ENCODE measurements at regions not wholly inside any gene's neighbourhood (a gene's known extent, or its start where the extent isn't known, plus 50 kb on each side); places are given as distances from the start of the nearest gene placed in this dataset.
"Not testable (repeated sequence)": the region's sequence is repeated elsewhere in the genome, so short reads cannot be mapped to it uniquely, and the experiment has no call there.

DNA sequence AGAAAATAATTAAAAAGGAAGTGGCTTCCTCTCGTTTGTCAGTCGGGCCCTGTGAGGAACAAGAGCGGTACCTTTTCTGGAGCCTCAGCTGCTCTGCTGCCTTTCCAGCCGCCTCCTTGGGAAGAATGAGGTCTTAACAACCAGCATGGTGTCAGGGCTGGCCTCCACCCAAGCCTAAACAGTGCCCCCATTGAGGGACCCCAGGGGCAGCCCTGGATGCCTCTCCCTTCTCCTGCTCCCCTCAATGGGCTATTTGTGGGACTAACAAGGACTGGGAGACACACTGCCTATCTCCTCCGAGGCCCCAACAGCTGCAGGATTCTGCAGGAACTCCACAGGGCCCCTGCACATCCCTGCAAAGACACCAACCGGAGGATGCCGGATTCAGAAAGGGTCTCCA lies 155.4 kb upstream of the MAP3K1 start:
- DNase-seq (ENCODE audit: low read depth): no peak

DNA sequence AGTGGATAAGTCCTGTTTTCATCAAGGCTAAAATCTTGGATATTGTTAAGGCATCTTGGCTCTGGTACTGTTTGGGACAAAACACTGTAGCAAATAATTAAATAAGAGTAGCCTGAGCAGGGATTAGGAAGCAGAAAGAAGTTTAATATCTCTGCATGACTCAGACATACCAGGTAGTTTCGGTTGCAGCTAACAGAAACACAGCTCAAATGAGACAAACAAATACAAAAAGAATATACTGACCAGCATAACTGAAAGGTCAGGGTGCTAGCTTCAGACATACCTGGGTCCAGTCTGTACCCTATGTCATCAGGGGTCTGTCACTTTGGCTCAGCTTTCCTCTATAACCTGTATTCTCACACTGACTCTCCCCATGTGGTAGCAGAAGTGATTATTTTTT lies 156.4 kb upstream of the MAP3K1 start:
- no peak for DNase-seq (ENCODE audit: low read depth)

DNA sequence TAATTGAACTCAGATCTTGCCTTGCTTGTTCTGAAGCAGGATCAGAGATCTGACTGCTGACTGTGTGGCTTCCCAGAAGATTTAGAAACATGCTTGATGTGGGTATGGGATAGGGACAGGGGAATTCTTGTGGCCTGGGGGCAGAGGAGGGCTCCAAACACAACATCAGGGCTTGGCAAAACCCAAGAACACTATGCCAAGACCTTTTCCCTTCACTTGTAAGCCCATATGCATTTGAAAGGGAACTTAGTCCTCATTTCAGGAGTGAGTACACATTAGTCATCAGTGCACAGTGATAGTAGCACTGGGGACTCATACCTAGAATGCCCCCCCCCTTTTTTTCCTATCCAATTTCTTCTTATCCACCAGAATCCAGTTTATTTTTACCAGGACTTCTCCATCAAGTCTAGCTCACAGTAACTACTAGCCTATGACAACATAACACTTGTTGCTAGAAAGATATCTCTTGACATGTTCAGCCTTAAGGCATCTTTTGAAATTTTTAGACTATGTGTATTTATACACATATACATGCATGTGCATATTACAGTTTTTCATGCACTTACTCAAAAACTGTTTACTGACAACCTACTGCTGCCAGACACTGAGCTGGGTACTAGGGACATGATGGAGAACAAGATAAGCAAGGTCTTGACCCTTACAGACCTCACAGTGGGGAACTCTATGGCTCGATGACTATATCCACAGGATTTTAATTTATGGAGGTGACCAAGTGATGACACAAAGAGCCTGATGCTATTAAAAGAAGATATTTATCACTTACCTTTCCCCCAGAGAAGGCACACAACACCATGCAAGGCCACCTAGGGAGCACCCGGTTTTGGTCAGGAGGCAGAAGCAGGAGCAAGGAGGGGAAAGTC lies 158.3 kb upstream of the MAP3K1 start:
- no peak for DNase-seq (ENCODE audit: low read depth)

DNA sequence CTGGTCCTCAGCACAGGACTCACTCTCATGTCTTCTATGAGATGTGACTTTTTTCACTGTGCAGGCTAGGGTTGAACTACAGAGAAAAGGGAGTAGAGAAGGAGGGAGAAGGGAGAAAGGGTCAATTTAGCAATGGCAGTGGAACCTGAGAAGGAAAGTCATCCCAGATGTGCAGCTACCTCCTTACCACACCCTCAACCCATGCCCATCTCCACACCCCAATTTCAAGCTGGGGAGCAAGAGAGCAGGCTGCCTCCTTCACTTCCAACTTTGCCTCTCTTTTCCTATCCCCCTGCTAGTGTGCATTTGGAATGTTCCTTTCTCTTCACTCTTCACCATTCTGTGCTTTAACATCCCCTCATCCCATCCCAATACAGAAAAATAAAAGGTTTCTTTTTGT lies 163.5 kb upstream of the MAP3K1 start:
- DNase-seq (ENCODE audit: low read depth): no peak

DNA sequence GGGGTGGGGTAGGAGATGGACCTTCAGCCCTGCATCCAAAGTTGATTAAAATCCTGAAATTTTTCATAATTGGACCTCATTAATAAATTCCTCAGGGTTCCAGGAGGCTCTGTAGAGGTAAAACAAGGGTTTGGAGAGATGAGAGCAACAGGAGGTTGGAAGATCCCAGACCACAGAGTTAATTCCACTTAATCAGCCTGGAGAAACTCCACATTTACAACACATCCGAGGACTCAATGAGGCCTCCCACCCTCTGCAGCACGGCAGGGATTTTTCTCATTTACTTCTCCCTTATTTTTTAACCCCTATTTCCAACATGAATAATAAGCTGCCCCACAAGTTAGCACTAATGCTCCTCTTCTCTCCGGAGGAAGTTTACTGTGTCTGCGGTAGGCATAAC lies 165.0 kb upstream of the MAP3K1 start:
- DNase-seq (ENCODE audit: low read depth): no peak

DNA sequence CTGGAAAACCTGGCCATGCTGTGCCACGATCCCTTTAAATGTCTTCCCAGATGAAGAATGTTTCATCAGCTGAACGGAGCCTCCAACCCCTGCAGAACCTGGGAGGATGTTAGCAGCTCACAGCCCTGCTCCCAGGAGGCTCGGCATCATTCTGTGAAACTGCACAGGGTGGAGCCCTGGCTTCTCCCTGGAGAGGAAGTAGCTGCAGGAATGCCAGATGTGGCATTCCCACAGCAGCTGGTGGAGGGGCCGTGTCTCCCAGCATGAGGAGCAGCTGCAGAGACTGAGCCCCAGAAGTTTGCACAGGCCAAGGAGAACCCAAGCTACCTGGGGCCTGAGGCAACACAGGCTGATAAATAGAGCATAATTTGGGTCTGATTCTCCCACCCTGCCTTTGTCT lies 165.8 kb upstream of the MAP3K1 start:
- DNase-seq (ENCODE audit: low read depth): no peak

DNA sequence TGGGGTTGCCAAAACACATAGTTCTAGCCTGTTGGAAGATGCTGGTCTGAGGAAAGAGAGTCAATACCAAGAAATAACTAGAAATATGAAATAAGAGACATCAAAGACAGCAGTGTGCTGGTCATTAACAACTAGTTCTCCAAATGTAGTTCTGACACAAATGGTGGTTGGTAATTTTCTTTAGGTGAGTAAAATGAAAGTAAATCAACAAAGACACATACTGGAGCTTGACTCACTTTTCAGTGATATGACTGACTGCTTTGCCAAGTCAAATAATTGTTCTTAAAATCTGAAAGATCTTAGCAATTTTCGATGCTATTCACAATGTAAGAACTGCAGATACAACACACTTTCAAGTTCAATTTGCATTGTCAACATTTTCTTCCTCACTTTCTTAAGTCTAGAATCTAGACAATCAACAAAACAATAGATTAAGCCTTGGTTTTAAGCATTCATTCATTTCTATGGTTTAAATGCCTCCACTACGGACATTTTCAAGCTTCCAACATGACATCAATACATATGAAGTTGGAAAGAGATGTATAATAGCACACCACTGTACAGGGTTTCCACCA lies 166.8 kb upstream of the MAP3K1 start:
- no peak for DNase-seq (ENCODE audit: low read depth)

DNA sequence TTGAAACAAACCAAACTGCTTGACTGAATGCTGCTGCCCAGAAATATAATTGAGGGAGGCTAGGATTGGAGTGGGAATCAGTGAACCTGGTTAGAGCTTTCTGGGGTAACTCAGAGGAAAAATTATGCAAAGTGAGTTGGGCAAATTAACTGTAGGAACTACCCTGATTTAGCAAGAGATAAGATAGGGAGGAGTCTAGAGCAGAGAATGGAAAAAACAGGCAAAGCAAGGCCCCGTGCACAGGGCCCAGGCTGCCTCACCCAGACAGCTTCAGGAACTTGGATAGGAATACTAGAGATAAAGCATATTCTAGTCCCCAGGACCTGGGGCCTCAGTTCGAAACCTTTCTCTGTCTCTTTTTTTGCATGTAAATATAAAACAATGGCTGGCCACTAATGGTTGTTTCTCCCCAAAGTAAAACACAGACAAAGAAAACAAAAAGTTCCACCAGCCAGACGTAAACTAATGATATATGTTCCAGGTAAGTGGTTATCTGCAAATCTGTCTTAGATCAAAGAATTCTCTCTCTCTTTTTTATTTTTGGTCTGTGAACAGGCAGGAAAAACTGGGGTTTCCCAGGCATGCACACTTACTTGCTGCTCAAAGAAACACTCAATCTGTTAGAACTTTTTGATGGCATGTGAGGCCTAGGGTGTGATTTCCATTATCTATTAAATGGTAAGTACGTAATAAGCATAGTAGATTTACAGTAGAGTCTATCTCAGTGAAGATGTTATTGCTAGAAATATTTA lies 168.1 kb upstream of the MAP3K1 start:
- DNase-seq (ENCODE audit: low read depth): no peak

DNA sequence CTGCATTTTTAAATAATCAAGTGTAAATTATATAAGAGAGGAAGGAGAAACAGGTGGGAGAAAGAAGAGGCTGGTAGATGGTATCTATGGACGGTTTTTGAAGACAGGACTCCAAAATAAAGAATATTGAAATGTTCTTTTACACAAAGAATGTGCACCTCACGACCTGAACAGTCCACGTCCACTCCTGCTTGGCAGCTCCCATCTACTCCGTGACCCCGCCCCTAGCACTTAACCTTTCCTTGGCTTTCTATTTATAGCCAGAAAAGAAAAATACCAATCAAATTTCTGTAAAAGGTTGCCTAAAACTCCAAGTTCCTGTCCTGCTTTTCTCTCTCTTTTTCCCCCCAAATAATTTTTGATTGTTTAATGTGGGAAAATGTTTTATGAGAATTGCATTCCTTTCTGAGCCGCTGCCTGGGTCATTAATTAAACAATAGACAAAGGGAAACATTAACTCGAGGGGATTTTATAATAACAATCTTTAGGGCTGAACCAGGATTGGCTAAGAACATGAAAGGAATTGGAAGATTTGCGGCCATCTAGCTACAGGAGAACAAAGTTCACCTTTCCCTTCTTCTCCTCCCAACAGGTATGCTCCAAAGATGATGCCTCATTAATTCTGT lies 173.6 kb upstream of the MAP3K1 start:
- DNase-seq (ENCODE audit: low read depth): no peak

DNA sequence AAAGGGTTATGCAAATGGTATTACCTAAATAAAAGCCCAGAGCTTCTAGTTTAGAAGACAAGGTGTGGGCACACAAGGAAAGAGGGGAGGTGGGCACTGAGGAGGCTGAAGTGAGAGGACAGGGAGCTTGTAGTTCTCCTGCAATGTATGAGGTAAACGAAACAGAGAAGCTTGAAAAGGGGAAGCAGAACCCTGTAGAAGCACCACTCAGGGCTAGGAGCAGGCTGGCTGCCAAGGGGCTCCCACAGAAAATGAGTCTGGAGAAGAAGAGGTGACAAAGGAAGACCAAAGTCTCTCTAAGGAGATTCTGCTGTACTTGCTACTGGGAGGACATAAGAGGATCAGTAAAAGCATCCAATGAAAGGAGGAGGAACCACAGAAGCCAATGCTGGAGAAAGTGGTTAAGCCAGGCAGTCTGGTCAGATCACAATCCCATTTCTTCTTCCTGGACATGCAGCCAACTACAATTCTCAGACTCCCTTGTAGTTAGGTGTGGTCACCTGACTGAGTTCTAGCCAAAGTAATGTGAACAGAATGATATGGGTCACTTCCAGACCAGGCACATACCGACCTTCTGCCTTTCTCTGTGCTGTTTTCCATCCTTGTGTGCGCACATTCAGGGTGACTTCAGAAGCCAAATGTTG lies 174.5 kb upstream of the MAP3K1 start:
- no peak for DNase-seq (ENCODE audit: low read depth)

DNA sequence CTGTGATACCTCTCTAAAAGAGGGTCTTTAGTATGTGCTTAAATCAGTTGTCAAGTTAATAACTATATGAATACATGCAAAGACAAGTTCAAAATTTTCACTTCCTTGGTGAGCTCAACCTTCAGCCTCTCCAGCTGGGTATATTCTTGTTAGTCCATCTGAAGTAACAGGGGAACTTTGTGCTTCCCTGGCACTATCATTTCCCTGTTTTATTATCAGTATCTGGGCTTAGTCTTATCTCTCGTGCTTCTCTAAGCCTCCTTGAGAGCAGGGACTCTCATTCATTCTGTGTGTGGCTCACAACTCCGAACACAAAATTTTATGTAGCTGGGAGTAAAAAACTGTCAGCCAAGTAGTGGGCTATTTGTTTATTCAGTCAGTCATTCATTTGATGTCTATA lies 175.9 kb upstream of the MAP3K1 start:
- no peak for DNase-seq (ENCODE audit: low read depth)

DNA sequence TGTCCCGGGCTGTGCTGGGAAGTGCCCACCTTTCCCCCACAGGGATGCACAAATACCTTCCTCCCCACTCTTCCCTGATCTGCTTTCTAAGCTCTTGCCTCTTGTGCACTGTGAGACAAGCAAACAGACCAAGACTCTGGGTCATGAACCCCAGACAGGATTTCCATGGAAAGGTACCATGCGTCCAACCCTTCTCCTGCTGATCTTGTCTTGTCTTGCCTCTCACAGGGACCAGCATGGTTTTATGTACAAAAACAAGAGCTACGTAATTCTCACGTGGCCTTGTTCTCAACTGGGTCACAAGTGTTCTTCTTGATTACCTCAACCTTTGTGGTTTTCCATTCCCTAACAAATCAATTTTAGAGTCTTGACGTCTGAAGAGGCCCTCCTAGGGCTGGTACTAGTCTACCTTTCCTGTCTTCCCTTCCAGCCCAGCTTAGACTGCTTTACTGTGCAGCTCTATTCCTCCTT lies 176.5 kb upstream of the MAP3K1 start:
- DNase-seq (ENCODE audit: low read depth): no peak

DNA sequence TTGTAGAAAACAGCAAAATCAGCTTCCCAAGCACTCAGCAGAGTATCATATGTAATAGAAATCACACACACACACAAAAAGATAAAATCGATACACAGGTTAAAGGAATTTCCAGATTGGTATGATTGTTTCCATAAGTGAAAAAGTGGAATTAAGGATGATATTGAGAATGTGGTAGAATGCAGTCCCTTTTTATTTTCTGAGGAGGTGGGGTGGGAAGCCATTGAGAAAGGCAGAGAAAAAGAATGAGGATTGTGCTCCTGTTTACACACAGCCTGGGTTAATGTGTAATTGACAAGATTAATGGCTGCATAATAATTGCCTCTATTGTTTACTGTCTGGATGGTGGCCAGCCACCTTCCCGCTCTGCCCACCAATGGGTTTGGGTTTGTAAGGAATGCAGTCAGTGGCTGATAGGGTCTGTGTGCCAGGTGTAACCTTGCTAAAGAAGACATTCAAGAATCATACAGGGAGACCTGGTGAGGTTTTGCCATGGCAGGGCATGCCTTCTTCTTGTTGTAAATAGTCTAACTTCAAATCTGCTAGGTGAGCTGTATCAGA lies 177.2 kb upstream of the MAP3K1 start:
- no peak for DNase-seq (ENCODE audit: low read depth)

DNA sequence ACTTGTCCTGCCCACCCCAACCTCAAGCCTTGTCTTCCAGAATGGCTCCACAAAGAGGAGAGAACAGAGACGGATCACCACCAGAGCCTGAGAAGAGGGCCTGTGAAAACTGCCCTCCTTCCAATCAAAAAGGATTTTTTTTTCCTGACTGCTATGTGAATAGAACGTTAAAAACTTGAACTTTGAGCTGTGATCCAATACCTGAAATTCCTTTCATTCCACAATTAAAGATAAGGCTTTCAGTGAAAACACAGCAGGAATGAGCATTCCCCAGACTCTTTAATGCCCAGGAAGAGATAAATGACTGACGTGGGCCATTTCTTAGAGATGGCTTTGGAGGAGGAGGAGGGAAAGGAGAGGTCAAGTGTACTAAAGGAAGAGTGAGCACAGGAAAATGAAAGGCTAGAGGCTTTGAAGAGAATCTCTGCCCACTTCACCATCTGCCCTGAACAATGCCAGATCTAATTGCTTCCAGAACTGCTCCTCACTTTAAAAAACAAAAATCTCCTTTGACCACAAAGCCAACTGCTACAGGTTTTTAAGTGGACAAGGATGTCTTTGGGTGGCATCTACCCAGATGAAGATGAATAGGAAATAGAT lies 177.9 kb upstream of the MAP3K1 start:
- no peak for DNase-seq (ENCODE audit: low read depth)

DNA sequence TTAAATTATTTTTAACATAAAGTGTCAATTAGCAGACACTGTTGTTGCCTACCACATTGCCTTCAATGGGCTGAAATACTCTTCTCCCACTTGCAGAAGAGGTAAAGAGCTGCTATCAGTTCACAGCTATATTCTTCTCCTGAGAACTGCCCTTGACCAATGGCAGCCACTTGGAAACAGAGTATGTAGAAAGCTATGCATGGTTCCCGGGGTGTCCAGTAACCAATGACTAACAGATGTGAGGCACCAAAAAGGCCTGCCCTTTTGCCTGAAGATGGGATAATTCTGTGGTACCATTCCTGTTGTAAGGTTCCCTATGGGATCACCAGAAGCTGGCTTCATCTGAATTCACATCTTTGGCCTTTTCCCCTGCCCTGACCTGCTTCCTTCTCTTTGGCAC lies 181.4 kb upstream of the MAP3K1 start:
- DNase-seq (ENCODE audit: low read depth): no peak

DNA sequence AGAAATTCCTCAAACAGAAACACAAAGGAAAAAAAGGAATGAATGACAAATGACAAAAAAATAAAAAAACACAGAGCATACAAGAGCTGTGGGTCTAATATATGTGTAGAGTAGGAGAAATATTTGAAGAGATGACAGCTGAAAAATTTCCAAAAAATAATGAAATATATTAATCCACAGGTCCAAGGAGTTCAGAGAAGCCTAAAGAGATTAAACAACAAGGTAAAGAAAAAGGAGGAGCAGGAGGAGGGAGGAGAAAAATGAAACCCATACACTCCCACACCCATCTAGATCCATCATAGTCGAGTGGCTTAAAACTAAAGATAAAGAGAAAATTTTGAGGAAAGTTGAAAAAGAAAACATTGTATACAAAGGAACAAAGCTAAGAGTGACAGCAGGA lies 182.4 kb upstream of the MAP3K1 start:
- no peak for DNase-seq (ENCODE audit: low read depth)

DNA sequence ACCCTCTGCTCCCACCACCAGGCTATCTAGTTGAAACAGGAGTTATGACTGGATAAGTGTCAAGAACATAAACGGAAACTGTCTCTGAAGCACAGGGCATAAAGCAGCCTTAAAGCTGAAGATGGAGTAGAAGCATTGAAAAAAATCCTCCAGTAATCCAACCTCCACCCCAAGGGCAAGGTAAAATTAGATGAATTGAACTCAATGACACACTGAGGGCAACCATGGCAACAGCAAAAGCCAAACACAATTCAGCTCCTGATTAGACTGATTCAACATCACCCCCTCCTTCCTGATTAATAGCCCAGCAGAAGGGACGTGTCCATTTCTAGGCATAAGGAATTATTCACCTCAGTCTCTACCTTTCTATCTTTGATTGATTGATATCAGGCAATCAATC lies 183.2 kb upstream of the MAP3K1 start:
- no peak for DNase-seq (ENCODE audit: low read depth)

DNA sequence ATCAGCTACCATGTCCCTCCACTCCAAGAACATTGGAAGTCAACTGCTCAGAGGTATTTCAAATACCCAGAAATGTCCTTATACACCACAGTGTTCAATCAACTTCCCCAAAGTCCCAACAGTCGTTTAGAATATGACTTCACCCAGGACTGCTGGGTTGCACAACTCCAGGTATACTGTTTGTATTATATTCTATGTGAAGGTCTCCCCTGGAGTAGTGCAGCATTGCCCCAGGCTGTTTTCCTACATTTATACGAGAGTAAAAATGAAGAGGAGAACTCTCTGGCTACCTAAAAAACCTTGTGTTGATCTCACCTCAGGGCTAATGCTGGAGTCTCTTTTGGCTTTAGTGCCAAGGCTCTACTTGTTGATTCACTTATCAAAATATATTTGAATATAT lies 183.6 kb upstream of the MAP3K1 start:
- DNase-seq (ENCODE audit: low read depth): no peak

DNA sequence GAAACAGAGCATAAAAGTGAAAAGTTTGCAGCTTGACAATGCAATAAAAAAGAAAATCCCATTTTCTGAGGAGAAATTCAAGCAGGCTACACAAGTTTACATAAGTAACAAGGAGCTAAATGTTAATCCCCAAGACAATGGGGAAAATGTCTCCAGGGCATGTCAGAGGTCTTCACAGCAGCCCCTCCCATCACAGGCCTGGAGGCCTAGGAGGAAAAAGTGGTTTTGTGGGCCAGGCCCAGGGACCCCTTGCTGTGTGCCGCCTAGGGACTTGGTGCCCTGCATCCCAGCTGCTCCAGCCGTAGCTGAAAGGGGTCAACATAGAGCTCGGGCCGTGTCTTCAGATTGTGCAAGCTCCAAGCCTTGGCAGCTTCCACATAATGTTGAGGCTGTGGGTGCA lies 186.7 kb upstream of the MAP3K1 start:
- not testable (repeated sequence) for DNase-seq (ENCODE audit: low read depth)

DNA sequence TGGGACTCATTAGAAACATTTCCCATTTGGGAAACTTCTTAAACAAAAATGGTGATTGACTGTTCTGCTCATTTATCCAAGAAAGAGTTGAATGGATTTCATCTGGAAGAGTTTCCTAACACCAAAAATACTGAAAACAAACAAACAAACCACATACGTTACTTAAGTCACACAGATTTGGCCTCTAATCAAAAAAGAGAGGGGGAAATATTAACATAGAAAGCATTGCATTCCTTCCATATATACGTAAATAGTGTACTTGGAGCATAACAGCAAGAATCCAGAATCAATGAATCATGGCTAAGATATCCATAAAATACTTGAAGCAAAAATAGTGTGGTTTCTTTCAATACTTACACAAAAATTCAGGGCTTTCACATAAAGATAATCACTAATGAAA lies 189.8 kb upstream of the MAP3K1 start:
- DNase-seq (ENCODE audit: low read depth): no peak

DNA sequence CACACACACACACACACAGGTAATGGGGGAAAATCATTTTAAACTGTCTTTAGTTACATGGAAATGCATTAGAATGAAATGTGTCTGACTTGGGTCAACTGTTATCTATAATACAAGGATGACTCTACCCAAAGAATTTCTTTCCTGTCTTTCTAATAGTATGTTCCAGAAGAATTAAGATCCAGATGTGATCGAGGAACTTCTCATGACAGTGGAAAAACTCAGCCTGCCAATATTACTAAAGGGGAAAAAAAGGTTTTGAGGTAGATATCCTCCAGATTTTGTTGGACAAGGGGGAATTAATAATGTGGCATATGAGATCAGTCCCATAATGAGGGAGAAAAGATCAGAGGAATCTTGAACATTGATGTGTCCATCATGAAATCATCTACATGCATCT lies 190.6 kb upstream of the MAP3K1 start:
- DNase-seq (ENCODE audit: low read depth): no peak

All from activated T-cell treated with anti-CD3 and anti-CD28 coated beads for 1 hour (primary cell).